ENCODE measurements at regions not wholly inside any gene's neighbourhood (a gene's known extent, or its start where the extent isn't known, plus 50 kb on each side); places are given as distances from the start of the nearest gene placed in this dataset.

DNA sequence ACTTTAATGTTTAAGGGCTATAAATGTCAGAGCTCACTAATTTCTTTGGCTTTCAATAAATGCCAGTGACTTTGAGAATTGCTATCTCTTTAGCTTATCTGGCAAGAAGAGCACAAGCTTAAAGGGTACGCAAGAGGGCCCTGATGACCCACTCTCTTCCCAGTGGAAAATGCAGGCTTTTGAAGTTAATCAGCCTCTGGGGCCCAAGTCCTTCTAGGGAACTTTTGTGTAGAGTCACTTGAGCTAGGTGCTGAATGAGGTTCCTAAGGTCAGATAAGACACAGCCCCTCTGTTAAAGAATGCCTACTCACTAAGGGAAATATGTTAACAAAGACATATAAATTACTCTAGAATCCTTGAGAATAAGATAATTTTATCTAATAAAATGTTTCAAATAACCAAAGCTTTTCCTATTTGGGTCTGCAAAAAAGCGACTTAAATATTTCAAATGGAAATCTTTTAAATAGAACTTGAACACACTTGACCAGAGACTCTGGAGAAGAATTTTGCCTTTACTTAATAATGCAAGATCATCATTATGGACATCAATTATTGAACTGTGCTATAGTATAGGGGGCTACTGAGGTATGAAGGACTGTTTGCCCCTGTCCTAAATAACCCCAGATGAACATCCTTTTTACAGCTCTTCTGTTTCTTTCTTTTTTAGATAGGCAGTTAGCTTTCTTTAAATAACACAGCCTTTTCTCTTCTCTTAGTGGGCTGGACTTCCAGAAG lies 430.1 kb downstream of the GBA3 start:
- no peak for DNase-seq (ENCODE audit: low spot score)

DNA sequence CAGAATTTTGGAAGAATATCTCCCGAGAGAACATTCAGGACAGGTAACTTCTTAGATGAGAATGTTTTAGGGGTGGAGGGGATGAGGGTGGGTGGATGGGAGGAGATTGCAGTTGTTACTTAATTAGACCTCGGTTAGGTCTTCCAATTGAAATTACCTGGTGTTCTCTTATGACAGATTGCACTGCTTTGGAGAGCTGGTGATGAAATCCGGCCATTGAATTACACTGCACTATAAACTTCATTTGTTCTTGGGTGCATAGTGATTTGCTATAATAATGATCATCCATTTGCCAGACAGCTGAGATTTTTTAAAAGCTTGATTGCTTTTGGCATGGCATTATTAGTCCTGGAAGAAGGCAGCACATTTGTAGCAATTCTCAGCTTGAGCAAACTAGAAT lies 427.6 kb downstream of the GBA3 start:
- no peak for DNase-seq (ENCODE audit: low spot score)
- TF ChIP-seq CTCF (IDR thresholded peaks at IDR 0.05; ENCODE audit: extremely low read depth, missing control alignments) = no peak

More for the DNA sequence above, 430.1 kb downstream of the GBA3 start:
- TF ChIP-seq CTCF (IDR thresholded peaks at IDR 0.05; ENCODE audit: extremely low read depth, missing control alignments) = no peak

- DNase-seq (ENCODE audit: low spot score) = no peak
- no peak for TF ChIP-seq CTCF (IDR thresholded peaks at IDR 0.05; ENCODE audit: extremely low read depth, missing control alignments)
Measured at GRCh38 chr4:23117826-23118225, 425.1 kb downstream of the GBA3 start.

- no peak for TF ChIP-seq CTCF (IDR thresholded peaks at IDR 0.05; ENCODE audit: extremely low read depth, missing control alignments)
- no peak for DNase-seq (ENCODE audit: low spot score)
Measured at GRCh38 chr4:23114538-23114937, 421.8 kb downstream of the GBA3 start.

DNA sequence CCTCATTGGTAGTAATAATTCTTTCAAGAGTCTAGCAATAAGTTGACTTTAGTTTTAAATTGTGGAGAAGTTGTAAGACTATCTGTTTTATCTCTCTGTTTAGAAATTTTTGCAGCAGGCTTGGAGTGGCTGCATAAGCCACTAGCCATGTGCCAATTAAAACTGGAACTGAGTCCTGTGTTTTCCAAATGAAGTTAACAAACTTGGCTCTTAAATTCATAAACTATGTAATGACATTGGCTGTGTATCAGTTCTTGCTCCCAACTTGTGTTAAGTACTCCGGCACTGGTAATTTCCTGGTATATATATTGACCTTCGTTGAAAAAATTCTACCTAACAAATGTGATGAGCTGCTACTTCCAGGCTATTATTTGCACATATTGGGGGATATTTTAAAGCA lies 420.4 kb downstream of the GBA3 start:
- no peak for TF ChIP-seq CTCF (IDR thresholded peaks at IDR 0.05; ENCODE audit: extremely low read depth, missing control alignments)
- DNase-seq (ENCODE audit: low spot score) = no peak

DNA sequence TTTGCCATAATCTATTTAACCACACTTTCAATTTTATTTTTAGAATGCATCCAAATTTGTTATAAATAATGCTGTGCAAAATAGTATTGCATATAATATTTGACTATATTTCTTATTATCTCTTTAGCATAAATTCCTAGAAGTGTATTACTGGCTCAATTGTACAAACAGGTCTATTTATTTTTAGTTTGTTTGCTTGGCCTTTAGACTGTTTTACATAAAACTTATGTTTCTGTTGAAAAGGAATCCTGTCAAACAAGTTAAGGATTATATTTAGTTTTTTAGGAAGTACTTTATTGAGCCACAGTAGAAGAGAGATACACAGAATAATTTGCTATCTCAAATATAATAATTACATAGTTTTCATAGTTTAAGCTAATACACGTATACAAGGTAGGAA lies 413.8 kb downstream of the GBA3 start:
- DNase-seq (ENCODE audit: low spot score) = no peak
- TF ChIP-seq CTCF (IDR thresholded peaks at IDR 0.05; ENCODE audit: extremely low read depth, missing control alignments) = no peak

GRCh38 chr4:23105759-23106370 lies 413.1 kb downstream of the GBA3 start:
- DNase-seq (ENCODE audit: low spot score) = no peak
- no peak for TF ChIP-seq CTCF (IDR thresholded peaks at IDR 0.05; ENCODE audit: extremely low read depth, missing control alignments)

Data from GM20000 (cell line).